Parathyroid adenoma (tissue), 2 donors: ENCODE measurements at regions not wholly inside any gene's neighbourhood (a gene's known extent, or its start where the extent isn't known, plus 50 kb on each side); places are given as distances from the start of the nearest gene placed in this dataset.

Source experiments
- H2AFZ ChIP-seq: fragments of 300-600 bp; sonication (generic); one replicate; pipeline ENCODE4 v1.7.0; 2017; ENCODE audit warnings: antibody characterized with exemption, mild to moderate bottlenecking
- H3K27ac ChIP-seq: fragments of 300-600 bp; sonication (generic); one replicate; pipeline ENCODE4 v1.7.0; 2017
- H3K27me3 ChIP-seq: fragments of 300-600 bp; sonication (generic); one replicate; pipeline ENCODE4 v1.7.0; 2017; ENCODE audit warnings: low read length; ENCODE audit not compliant: control insufficient read depth, insufficient read depth
- H3K36me3 ChIP-seq: fragments of 300-600 bp; sonication (generic); one replicate; pipeline ENCODE4 v1.7.0; 2017; ENCODE audit warnings: low read length; ENCODE audit not compliant: control insufficient read depth, insufficient read depth
- H3K4me1 ChIP-seq: fragments of 300-600 bp; sonication (generic); one replicate; pipeline ENCODE4 v1.7.0; 2017; ENCODE audit warnings: control low read depth
- H3K4me2 ChIP-seq: fragments of 300-600 bp; sonication (generic); one replicate; pipeline ENCODE4 v1.7.0; 2017; ENCODE audit warnings: low read length
- H3K4me3 ChIP-seq: fragments of 300-600 bp; sonication (generic); one replicate; pipeline ENCODE4 v1.7.0; 2017; ENCODE audit warnings: low read depth, low read length
- H3K79me2 ChIP-seq: fragments of 300-600 bp; sonication (generic); one replicate; pipeline ENCODE4 v1.7.0; 2017; ENCODE audit warnings: control low read depth
- H3K9ac ChIP-seq: fragments of 300-600 bp; sonication (generic); one replicate; pipeline ENCODE4 v1.7.0; 2017; ENCODE audit warnings: mild to moderate bottlenecking
- H3K9me3 ChIP-seq: fragments of 300-600 bp; sonication (generic); one replicate; pipeline ENCODE4 v1.7.0; 2017; ENCODE audit warnings: low read length; ENCODE audit not compliant: control insufficient read depth
- CTCF ChIP-seq: fragments of 300-600 bp; sonication (generic); IDR thresholded peaks from one replicate; pipeline ENCODE4 v1.7.0; 2017; ENCODE audit warnings: antibody characterized with exemption, mild to moderate bottlenecking
- donor health status: primary hyperparathyroidism.

- peaks cover 9% of the 10 kb centered on the region for H3K79me2 ChIP-seq
- H3K27ac ChIP-seq = no peak overlapping the region
- H3K4me3 ChIP-seq = no peak overlapping the region
- H3K4me1 ChIP-seq = no peaks in the 10 kb centered on the region
- H3K36me3 ChIP-seq = no peaks in the 10 kb centered on the region
- H2AFZ ChIP-seq = no peak overlapping the region
- TF ChIP-seq CTCF = no peak
- no peaks in the 10 kb centered on the region for H3K9me3 ChIP-seq
- H3K27me3 ChIP-seq = no peaks in the 10 kb centered on the region
- no peak overlapping the region for H3K9ac ChIP-seq
- no peak overlapping the region for H3K4me2 ChIP-seq
These were observed 60.1 kb upstream of the FHIP2A start for GRCh38 chr10:114761205-114762193.

- no peak for TF ChIP-seq CTCF
- Histone ChIP-seq H3K27ac (no peak overlapping the region), H3K9me3 (no peaks in the 10 kb centered on the region), H3K4me2 (no peak overlapping the region), H3K36me3 (no peaks in the 10 kb centered on the region), H3K27me3 (no peaks in the 10 kb centered on the region), H3K4me1 (peaks cover 5% of the 10 kb centered on the region), H3K4me3 (no peak overlapping the region), H2AFZ (no peak overlapping the region), H3K9ac (no peak overlapping the region), H3K79me2 (peaks cover 9% of the 10 kb centered on the region)
These were observed 58.8 kb upstream of the FHIP2A start for GRCh38 chr10:114762811-114763210.

GRCh38 chr10:114764656-114765055 is 56.9 kb upstream of the FHIP2A start:
- no peak overlapping the region for H2AFZ ChIP-seq
- no peaks in the 10 kb centered on the region for H3K36me3 ChIP-seq
- peaks cover 9% of the 10 kb centered on the region for H3K79me2 ChIP-seq
- no peak overlapping the region for H3K4me2 ChIP-seq
- no peaks in the 10 kb centered on the region for H3K27me3 ChIP-seq
- H3K4me1 ChIP-seq = peaks cover 5% of the 10 kb centered on the region
- no peak for TF ChIP-seq CTCF
- no peaks in the 10 kb centered on the region for H3K9me3 ChIP-seq
- H3K9ac ChIP-seq = no peak overlapping the region
- no peak overlapping the region for H3K27ac ChIP-seq
- no peak overlapping the region for H3K4me3 ChIP-seq

GRCh38 chr10:114766470-114766869 is 55.1 kb upstream of the FHIP2A start:
- Histone ChIP-seq H3K27ac (no peak overlapping the region), H2AFZ (no peak overlapping the region), H3K4me2 (peak overlapping the region; percentile 80), H3K9ac (no peak overlapping the region), H3K9me3 (no peaks in the 10 kb centered on the region), H3K4me3 (no peak overlapping the region), H3K4me1 (peaks cover 5% of the 10 kb centered on the region), H3K27me3 (no peaks in the 10 kb centered on the region), H3K36me3 (no peaks in the 10 kb centered on the region), H3K79me2 (peaks cover 9% of the 10 kb centered on the region)
- no peak for TF ChIP-seq CTCF
